NCI-H226 (cell line): ENCODE measurements at regions not wholly inside any gene's neighbourhood (a gene's known extent, or its start where the extent isn't known, plus 50 kb on each side); places are given as distances from the start of the nearest gene placed in this dataset.

Experiments
- DNase-seq: peaks from one replicate; pipeline ENCODE4 v3.0.0-alpha.2; 2015

GRCh38 chr7:25944777-25945515, 207.1 kb upstream of the NFE2L3 start:
- no peak for DNase-seq

GRCh38 chr7:25945608-25946007, 206.4 kb upstream of the NFE2L3 start:
- DNase-seq: no peak

DNA sequence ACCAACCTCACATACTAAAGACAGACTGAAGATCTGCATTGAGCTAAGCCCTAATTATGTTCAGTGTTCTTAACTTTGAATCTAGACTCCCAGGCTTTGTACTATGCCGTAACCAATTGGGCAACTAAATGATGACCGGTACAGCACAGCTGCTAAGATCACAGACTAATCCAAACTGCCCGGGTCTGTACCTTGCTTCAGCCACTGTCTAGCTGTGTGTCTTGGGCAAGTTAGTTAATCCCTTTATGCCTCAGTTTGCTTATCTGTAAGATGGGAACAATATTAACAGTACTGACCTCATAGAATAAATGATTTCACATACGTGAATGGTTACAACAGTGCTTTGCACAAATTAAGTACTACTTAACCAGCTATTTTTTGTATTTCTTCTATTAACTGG, 205.8 kb upstream of the NFE2L3 start:
- no peak for DNase-seq

DNA sequence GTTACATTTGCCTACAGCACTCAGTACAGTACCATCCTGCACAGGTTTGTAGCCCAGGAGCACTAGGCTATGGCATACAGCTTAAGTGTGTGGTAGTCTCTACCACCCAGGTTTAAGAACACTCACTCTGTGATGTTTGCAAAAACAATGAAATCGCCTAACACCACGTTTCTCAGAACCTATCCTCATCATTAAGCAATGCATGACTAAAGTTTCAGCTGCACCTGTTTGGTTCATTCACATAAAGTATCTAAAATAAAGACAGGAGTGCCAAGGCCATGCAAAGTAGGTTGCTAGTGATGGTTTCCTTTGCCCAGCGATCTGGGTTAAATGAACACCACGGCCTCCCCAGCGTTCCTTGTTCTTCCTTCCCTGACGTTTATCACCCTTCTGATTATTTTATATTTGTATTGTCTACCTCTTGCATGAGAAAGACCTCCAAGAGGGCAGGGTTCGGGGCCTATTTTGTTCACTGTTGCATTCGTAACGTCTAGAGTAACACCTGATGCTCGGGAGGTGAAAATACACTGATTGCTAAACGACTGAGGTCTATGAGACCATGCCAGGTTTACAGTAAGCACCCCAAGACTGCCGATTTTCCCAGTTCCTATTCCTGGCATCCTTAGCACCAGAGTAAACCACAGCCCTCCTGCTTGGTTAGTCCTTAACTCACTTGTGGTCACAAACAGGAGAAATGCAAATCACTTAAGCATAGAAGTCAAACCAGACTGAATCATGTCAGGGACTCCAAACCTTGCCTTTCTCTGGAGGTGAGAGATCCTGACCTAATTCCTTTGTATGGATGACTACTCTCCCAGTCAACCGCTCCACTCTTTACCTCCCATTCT, 204.1 kb upstream of the NFE2L3 start:
- no peak for DNase-seq

GRCh38 chr7:25949736-25950487, 202.1 kb upstream of the NFE2L3 start:
- no peak for DNase-seq

DNA sequence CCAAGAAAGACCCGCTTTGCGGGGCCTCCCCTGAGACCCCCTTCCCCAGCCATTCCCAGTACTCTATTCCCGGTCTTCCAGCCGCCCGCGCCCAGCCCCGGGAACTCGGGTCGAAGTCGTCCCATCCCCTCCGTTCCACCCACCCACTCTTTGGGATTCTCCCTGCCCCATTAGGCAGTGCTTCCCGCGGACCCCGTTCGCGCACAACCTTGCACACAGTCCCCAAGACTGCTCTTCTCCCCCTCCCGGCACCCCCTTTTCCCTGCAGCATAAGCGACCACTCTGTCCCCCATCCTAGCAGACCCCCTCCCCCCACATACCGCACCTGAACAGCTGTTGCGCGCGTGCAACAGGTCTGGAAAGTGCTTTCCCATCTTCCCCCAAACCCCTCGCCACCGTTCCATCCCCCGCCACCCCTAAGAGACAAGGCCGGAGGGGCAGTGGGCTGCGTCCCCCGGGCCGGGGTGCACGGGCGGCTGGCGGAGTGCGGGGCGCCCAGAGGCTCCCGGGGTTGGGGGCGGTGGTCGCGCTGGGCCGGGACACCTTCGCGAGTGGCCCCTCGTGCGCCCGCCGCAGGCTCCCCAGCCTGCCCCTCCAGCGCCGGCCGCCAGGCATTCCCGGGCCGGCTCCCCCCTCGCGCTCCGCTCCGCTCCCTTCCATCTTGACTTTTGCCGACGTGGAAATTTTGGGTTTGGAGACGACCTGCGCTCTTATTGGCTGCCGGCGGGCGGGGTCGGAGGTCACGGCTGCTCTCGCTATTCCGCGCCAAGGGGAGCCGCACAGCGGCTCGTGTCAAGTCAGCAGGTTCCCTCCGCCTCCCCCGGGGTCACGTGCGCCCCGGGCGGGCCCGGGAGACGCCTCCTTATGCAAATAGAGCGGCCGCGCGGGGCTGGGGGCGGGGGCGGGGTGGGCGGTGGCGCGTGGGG, 201.2 kb upstream of the NFE2L3 start:
- peak; percentile 97 for DNase-seq

- no peak for DNase-seq
Measured at GRCh38 chr7:25951414-25952260, 200.4 kb upstream of the NFE2L3 start.

DNA sequence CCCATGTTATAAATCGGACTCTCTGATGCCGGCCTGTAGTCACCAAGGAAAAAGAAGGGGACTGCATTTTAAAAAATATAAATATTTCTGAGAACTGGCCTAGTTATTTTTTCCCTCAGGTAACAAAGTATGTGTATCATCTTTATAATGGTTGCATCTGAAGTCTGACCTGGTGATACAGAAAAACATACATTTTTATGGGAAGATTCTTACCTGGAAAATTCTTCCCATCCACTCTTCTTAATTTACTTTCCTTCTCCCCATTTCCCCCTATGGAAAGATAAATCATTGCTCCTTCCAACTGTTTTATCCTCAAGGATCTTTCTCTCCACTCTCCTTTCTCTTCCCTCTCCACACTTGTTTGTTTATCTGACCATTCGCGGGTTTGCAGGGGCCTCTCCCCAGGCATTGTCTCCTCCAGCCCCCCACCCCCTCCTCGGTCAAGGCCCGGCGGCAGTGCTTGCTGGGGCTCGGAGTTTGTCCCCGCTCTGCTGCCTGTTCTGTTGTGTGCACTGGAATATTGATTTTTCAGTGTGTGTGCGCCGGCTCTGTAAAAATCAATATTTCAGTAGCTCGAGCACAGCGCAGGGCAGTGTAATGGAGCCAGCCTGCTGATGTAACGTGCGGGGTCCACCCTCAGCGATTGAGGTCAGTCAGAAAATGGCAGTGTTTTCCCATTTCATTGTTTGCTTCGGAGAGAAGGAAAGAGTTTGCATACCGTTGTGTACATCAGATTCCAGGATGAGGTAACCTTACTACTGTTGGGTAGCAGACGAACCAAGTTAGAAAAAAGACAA, 199.5 kb upstream of the NFE2L3 start:
- no peak for DNase-seq

DNA sequence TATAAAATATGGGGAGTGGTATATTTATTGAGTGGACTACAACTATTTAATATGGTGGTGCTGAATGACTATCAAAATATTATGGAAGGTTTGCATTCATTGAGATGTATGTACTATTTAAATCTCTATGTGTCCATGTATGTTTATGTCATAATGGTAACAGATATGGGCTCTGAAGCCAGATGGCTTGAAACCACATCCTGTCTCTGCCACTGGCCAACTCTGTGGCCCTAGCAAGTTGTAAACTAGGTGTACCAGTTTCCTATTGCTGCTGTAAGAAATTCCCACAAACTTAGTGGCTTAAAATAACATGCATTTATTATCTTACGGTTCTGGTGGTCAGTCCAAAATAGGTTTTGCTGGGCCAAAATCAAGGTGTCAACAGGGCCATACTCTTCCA, 198.1 kb upstream of the NFE2L3 start:
- no peak for DNase-seq

DNA sequence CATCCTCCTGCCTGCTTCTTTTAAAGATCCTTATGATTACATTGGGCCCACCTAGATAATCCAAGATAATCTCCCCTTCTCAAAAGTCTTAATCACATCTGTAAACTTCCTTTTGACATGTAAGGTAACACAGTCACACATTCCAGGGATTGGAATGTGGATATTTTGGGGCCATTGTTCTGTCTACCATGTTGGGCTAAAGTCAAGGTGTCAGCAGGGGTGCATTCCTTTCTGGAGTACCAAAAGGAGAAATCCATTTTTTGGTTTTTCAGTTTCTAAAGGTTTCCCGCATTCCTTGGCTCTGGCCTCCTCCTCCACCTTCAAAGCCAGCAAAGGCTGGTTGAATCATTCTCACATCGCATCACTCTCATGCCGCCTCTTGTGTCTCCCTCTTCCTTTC, 197.6 kb upstream of the NFE2L3 start:
- DNase-seq: no peak

DNA sequence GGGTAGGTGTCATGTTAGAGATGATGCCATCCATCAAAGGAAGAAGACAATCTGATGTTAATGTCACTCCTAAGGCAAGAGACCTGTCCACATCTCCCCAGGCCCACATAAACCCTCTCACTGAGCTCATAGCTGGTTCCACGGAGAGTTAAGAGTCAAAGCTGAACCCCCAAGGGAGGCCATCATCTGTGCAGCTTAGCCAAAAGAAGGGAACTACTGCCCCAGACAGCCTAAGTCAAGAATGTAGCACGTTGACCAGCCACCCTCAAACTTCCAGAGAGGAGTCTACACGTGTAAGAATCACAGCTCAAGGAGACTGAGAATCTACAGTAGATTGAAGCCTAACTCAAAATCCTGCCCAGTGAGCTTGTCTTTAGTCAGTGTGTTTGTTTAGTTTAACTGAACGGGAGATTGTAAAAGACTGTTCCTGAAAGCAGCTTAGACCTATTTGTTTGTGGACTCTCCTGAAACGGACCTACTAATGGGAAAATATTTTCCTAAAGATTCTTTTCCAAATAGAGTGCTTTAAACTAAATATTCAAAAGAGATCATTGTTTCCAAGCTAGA, 192.7 kb upstream of the NFE2L3 start:
- no peak for DNase-seq

GRCh38 chr7:25963733-25964132, 188.3 kb upstream of the NFE2L3 start:
- DNase-seq: no peak

- DNase-seq: no peak
Measured at GRCh38 chr7:25964483-25964991, 187.5 kb upstream of the NFE2L3 start.

GRCh38 chr7:25965405-25966123, 186.4 kb upstream of the NFE2L3 start:
- no peak for DNase-seq

DNA sequence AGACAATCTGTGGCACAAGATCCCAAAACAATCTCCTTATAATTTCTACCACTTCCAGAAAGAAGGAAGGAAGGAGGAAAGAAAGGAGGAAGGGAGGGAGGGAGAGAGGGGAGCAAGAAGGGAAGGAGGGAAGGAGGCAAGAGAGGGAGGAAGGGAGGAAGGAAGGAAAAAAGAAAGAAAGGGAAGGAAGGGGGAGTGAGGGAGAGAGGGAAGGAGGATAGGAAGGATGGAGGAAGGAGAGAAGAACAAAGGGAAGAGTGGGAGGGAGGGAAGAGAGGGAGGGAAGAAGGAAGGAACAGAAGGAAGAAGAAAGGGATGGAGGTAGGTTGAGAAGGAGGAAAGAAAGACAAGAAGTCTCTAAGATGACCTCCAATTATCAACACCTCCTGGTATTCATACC, 185.5 kb upstream of the NFE2L3 start:
- no peak for DNase-seq

DNA sequence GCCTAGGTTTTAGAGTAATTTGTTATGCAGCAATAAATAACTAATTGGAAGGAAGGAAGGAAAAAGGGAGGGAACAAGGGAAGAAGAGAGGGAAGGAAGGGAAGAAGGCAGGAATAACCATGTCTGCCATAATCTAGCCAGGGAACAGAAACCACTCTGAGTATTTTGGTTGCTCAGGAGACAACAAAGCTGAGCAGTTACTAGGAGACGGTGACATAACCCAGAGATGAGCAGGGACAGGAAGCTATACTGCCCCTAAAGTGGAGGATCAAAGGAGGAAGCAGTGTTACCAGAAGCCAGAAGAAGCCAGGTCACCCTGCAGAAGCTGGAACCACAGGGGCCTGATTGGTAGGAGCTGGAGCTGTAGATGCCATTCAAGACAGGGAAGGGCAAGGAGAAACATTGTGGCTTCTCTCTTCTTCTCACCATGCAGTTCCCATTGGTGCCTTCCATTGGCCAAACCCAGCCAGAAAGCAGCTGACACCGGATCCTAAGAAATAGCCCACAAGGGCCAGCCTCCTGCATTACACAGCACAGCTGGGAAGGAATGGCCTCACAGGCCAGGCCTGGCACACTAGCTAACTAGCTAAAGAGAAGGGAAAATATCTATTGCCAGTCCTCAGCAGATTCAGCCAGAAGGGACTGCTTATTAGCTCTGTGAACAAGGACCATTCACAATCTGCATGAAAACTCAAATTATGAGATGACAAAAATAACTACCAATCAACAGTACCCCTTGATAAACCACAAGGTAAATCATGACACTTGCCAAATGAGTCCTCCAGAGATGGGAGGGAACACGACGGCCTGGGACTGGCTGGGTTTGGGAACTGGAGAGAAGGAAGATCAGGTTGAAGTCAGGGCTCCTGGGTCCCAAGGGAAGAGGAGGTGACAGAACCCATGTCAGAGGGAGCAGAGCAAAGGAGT, 184.5 kb upstream of the NFE2L3 start:
- DNase-seq: no peak

DNA sequence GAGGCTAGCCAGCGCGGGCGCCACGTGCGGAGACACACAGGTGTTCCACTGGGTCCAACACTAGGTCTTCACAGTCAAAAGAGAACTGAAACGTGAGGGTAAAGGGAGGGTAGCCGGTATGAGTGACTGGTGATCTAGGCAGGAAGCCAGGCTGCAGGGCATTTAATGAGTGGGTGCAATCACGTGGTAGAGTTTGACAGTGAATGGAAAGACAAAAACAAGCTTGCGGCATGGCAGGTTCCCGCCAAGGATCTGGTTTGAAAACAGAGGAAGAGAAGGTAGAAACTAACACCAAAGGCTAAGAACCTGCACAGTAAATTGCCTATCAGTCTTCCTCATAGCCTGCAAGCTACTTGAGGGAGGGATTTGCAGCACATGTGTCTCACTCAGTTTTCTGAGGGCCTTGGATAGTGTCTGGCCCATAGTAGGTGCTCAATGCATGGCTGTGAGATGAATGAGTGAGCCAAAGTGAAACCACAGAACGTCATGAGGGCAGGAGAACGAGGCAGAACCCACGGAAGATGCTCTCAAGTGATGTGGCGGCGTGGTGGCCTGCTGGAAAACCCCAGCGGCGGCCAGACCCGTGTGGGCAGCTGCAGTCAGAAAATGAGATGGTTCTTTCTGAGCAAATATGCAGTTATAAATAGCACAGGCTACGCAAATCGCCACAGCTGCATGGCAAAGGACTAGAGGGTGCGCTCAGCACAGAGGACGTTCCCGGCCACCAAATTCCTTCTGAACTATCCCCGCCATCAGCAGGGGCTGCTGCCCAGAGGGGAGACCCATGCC, 183.6 kb upstream of the NFE2L3 start:
- no peak for DNase-seq
